GM20000 (cell line): ENCODE measurements at regions not wholly inside any gene's neighbourhood (a gene's known extent, or its start where the extent isn't known, plus 50 kb on each side); places are given as distances from the start of the nearest gene placed in this dataset.

Experiments
- DNase-seq: peaks from one replicate; pipeline ENCODE4 v3.0.0; 2012; ENCODE audit warnings: low spot score
- CTCF ChIP-seq: IDR thresholded peaks from 2 replicates; pipeline ENCODE4 v1.5.1; 2012; ENCODE audit warnings: mild to moderate bottlenecking, control low read depth; ENCODE audit errors: extremely low read depth, missing control alignments

GRCh38 chr17:72258711-72259110 lies 137.9 kb downstream of the SOX9 start:
- no peak for TF ChIP-seq CTCF

GRCh38 chr17:72259922-72260321 lies 139.1 kb downstream of the SOX9 start:
- no peak for DNase-seq

More at GRCh38 chr17:72258711-72259110, 137.9 kb downstream of the SOX9 start:
- no peak for DNase-seq

GRCh38 chr17:72262766-72263165 lies 141.9 kb downstream of the SOX9 start:
- no peak for DNase-seq
- no peak for TF ChIP-seq CTCF

More at GRCh38 chr17:72259922-72260321, 139.1 kb downstream of the SOX9 start:
- no peak for TF ChIP-seq CTCF

- no peak for DNase-seq
- no peak for TF ChIP-seq CTCF
Measured at GRCh38 chr17:72264682-72265405, 144.0 kb downstream of the SOX9 start.

GRCh38 chr17:72266112-72266775 lies 145.4 kb downstream of the SOX9 start:
- DNase-seq = no peak
- no peak for TF ChIP-seq CTCF

- TF ChIP-seq CTCF = no peak
- DNase-seq = no peak
Measured at GRCh38 chr17:72267601-72268000, 146.8 kb downstream of the SOX9 start.

GRCh38 chr17:72268431-72268830 lies 147.6 kb downstream of the SOX9 start:
- DNase-seq = no peak
- TF ChIP-seq CTCF = no peak
